NCI-H2171 (cell line): ENCODE measurements at regions not wholly inside any gene's neighbourhood (a gene's known extent, or its start where the extent isn't known, plus 50 kb on each side); places are given as distances from the start of the nearest gene placed in this dataset.
"Not testable (repeated sequence)": the region's sequence is repeated elsewhere in the genome, so short reads cannot be mapped to it uniquely, and the experiment has no call there.

ENCODE experiments used
- DNase-seq: peaks from one replicate; lab custom pipeline; 2025; lab: John Stamatoyannopoulos, UW

DNA sequence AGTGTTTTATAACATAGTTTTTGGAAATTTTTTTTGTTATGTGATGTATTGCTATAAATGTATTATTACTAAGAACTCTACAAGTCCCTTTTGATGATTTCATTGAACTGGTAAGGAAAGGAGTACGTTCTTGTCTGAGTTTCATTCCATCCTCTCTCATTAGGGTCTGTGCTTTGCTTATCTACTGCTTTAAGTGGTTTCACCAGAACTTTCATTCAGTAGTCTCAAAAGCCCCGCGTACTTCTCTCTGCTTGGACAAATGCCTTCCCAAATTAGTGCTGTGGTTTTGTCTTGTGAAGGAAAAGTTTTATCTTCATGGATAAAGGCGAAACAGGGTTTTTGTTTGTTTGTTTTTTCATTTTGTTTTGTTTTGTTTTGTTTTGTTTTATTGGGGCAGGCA is 469.8 kb upstream of the WWC1 start:
- DNase-seq: no peak

- no peak for DNase-seq
These were observed 469.2 kb upstream of the WWC1 start for GRCh38 chr5:167822241-167822640.

DNA sequence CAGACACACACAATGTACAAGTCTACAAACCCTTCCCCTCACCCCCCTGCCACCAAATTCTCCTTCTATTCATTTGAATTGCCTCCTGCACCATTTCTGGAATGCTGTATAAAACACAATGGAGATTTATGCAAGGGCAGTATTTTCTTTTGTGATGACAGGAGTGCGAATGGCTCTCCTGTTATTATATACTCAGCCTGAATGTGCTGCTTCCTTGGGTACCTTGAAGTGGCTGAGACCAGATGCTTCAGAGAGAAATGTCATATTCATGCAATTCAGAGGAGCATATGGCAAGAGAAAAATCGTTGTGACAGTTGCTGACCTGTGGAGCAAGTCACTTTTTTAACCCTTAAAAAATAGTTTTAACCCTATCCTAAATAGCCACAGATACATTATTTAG is 468.0 kb upstream of the WWC1 start:
- no peak for DNase-seq

DNA sequence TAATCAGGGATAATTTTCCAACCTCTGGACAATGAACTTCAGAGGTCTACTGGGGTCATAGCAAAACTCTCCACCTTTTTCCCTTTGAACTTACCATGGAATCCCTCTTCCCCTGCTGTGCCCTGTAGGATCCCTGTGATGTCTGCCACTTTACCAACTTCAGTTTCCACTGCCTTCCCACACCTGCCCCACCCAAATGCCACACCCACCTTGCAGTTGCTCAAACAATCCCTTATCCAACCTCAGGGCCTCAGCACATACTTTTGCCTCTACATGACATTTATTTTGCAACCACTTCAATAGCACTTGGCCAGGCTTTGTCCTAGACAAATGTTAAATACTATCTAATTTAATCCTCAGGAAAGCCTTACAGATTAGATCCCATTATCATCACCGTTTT is 463.7 kb upstream of the WWC1 start:
- no peak for DNase-seq

DNA sequence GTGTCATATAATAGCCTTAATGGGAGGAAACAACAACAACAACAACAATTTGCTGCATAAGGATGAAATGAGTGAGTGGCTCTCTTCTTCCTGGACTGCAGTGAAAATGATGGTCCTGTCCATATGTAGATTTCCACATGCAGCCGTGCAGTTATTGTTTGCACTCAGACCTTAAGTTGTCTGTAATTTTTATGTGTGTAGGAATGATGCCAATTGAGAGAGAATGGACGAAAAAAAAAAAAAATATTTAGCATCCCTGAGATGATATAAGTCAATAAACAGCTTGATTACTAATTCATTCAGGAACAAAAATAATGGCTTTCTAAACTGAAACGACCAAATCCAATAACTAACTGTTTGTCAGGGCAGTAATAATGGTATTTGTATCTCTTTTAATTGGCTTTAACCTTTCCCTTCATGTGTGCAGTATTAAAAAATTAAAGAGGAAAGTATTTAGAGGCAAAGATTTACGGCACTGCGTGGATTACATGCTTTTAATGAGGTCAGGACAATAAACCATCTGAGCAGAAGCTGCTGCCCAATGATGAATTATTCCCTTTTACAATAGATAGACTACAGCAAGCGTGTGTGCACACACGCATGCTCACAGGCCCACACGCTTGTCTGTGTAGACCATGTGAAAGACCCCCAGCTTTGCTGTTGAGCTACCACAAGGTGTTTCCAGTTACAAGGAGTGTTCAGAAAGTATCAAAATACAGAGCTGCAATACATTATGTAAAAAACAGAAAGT is 459.5 kb upstream of the WWC1 start:
- no peak for DNase-seq

GRCh38 chr5:167832609-167833008 is 458.8 kb upstream of the WWC1 start:
- DNase-seq: no peak

DNA sequence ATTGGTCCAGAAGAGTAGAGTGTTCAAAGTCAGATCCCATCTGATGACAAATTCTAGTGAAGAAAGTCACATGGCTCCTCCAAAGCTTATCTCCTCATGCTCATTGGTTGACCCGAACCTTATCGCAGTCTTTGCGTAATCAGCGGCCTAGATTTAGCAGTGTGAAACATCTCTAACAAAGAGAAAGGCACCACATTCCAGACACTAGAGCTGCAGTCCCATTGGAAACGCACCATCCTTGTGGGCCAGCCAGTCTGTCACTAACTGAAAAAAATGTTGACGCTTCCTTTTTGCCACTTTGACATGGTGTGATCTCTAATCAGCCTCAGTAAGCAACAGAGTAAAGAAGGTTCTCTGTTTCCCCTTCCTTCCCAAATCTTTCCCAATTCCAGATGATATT is 458.0 kb upstream of the WWC1 start:
- DNase-seq: no peak

GRCh38 chr5:167835146-167835545 is 456.3 kb upstream of the WWC1 start:
- DNase-seq: no peak

DNA sequence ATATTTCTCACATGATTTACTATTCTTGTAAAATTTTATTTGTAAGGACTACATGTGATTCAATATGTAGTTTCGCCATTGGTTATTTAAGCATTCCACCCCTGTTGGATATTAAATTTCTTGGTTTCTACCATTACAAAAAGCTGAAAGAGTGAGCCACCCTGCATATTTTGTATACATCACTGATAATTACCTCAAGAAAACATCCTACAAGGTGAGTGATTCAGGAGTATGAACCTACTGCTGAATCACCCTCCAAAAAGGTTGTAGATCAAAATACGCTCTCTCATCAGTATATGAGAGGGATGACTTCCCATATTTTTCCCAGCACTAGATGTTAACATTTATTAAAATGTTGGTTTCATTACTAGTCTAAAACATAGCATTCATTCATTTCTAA is 454.3 kb upstream of the WWC1 start:
- DNase-seq: no peak

GRCh38 chr5:167839065-167839464 is 452.4 kb upstream of the WWC1 start:
- no peak for DNase-seq

DNA sequence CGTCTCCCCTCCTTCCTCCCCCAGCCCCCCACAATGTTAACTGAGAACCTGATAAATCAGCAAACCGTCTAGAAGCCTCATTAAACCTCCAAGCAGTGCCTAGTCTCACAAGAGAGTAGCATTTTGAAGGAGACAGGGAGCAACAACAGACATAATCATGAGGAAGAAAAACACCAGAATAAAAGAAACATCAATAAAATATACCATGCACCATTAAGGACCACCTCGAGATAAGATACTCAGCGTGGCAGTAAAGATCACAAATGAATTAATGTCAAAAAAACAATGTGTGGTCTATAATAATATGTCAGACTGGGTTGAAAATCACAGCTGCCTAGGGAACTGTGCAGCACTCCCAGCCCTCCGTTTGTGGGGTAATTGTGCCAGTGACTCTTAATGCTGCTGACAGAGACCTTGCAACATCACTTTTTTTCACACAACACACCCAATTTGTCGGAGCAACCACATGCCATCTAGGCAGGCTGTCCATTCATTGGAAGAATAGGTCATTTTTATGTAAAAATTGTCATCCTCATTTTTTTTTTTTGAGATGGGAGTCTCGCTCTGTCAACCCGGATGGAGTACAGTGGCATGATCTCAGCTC is 450.8 kb upstream of the WWC1 start:
- no peak for DNase-seq

DNA sequence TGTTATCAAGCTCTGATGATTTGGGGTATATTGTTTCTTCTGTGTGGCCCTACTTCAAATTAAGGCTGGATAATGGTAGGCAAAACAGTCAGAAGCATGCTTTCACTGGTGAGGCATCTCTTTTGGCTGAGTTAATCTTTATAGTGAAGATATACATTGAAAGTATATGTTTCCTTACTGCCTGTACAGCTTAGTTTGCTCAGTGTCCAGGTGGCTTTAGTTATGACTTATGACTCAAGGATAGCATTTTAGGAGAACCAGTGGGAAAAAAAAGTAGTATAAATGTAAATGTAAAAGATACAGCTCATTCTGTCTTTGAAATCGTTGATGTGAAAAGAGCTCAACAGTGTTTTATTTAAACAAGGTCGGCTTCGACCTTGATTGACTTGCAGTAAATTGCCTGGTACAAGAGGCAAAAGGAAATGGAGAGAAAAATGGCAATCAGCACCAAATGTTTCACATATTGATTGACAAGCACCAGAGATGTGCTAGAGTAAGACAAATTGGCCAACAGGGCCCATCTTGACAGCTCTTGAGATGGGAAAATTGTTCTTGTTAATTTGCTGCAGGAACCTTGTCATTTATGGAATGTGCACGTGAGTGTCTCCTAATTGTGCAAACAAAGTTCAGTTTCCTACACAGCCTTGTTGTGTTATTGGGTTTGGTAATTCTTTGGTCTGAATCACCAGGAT is 447.4 kb upstream of the WWC1 start:
- no peak for DNase-seq

DNA sequence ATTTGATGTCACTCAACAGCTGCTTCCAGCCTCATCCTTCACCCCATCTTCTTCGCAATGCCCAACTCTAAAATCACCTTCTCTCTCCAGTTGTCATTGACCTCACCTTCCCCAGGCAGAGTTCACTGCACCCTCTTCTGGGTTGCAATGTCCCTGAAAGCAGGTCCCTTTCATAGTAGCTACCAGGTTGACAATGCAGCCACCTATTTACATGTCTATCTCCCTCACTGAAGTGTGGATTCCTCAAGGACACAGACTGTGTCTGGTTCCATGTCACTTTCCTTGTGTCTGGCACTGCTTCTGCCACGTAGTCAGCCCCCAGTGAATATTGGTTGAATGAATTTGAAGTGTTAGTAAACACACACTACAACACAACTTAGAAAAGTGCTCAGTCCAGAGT is 445.5 kb upstream of the WWC1 start:
- no peak for DNase-seq

DNA sequence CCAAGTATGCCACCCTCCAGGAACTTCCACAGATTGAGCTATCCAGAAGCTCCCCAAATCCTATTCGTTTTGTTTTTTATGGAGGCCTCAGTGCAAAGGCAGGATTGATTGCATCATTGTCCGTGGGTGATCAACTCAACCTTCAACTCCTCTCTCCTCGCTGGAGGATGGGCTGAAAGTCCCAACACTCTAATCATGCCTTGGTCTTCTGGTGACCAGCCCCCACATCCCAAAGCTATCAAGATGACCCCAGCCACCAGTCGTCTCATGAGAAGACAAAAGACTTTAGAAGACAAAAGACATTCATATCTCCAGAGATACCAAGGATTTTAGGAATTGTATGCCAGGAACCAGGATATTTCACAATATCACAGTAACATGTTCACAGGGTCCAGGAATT is 441.6 kb upstream of the WWC1 start:
- no peak for DNase-seq

- DNase-seq: no peak
These were observed 440.5 kb upstream of the WWC1 start for GRCh38 chr5:167850911-167851310.

GRCh38 chr5:167851416-167851815 is 440.0 kb upstream of the WWC1 start:
- no peak for DNase-seq

DNA sequence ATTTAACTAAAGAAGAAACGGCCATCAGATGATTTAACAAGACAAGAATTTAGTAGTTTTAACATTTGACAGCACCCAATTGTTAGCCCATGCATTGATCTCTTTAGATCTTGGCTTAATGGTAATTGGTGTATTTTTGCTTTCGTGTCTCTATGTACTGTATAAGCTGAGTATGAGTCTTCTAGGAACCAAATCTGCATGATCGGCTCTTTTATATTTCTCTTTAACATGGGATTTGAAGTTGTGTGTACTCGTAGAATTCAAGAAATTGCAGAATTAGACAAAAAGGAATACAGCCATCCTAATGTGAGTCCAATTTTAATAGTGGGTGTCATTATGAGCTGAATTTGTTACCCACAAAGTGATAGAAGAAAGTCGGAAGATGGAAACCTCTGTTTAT is 438.9 kb upstream of the WWC1 start:
- DNase-seq: no peak

GRCh38 chr5:167853421-167853820 is 438.0 kb upstream of the WWC1 start:
- DNase-seq: no peak

DNA sequence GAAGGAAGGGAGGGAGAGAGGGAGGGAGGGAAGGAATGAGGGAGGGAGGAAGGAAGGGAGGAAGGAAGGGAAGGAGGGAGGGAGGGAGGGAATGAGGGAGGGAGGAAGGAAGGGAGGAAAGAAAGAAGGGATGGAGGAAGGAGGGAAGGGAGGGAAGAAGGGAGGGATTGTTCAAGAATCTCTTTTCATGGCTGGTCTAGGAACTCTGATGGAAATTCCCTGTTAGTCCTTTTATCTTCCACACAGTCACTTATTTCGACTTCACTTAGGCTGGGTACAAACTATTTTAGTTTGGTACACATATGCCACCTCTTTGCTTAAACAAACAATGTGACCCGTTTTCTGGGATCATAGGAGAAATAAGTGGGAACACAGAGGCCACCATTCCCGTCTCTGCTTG is 435.6 kb upstream of the WWC1 start:
- no peak for DNase-seq

- no peak for DNase-seq
These were observed 434.1 kb upstream of the WWC1 start for GRCh38 chr5:167857321-167857720.

- not testable (repeated sequence) for DNase-seq
These were observed 433.1 kb upstream of the WWC1 start for GRCh38 chr5:167858186-167858855.

DNA sequence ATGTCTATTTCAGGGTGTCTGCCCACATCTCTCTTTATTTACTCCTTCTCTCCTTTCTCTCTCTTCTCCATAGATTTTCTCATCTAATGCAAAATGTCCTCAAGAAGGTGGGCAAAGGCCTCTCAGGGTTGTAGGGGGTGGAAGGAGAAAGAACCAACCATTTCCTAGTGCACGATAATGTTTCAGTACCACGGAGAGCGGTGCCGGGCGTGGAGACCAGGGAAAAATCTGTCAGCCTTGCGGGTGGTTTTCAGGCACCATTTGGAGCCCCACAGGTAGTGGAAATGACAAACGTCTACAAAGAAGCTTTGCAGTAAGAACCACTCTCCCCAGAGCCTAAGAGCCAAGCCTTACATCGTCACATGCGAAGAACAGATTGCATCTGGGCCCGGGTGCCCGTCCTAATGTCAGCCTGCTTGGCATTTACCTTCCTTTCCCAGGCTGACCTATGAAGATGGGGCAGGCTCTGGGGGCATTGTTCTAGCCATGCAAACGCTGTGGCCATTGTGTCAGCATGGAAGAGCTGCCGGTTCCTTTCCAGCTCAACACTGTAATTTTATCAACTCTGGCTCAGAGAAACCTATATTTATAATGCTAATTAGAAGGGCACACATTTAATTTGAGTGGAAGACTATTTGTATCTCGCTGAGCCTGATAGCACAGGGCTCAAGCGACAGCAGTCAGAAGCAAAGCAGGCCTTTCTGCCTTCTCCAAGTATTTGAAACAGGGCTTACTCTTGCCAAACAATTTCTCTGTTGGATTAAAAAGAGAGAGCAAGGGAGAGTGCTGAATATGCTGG is 430.1 kb upstream of the WWC1 start:
- DNase-seq: no peak
